ENCODE measurements at regions not wholly inside any gene's neighbourhood (a gene's known extent, or its start where the extent isn't known, plus 50 kb on each side); places are given as distances from the start of the nearest gene placed in this dataset.

GRCh38 chr2:12083713-12084419 lies 337.4 kb downstream of the LPIN1 start:
- Histone ChIP-seq H3K36me3 (no peaks in the 10 kb centered on the region), H3K27ac (no peak overlapping the region), H3K4me1 (ENCODE audit: low read depth) (peaks cover 5% of the 10 kb centered on the region), H3K4me3 (no peak overlapping the region), H3K9me3 (ENCODE audit: low read depth) (no peaks in the 10 kb centered on the region), H3K27me3 (no peaks in the 10 kb centered on the region)
- TF ChIP-seq CTCF (IDR thresholded peaks at IDR 0.05; ENCODE audit: low read depth, low read length): no peak
- DNase-seq (ENCODE audit: low read depth in 1 of 2, low spot score in 1 of 2): peak in 1 of 2 donors; percentile 39

- H3K27ac ChIP-seq: no peak overlapping the region
- no peak for TF ChIP-seq CTCF (IDR thresholded peaks at IDR 0.05; ENCODE audit: low read depth, low read length)
- no peaks in the 10 kb centered on the region for H3K9me3 ChIP-seq (ENCODE audit: low read depth)
Measured at GRCh38 chr2:12087175-12087574, 340.7 kb downstream of the LPIN1 start.

GRCh38 chr2:12087671-12088380 lies 341.4 kb downstream of the LPIN1 start:
- DNase-seq (ENCODE audit: low read depth in 1 of 2, low spot score in 1 of 2): peak in 1 of 2 donors; percentile 25
- Histone ChIP-seq H3K36me3 (no peaks in the 10 kb centered on the region), H3K27me3 (no peaks in the 10 kb centered on the region), H3K9me3 (ENCODE audit: low read depth) (no peaks in the 10 kb centered on the region), H3K4me1 (ENCODE audit: low read depth) (peaks cover 5% of the 10 kb centered on the region), H3K27ac (no peak overlapping the region), H3K4me3 (no peak overlapping the region)
- no peak for TF ChIP-seq CTCF (IDR thresholded peaks at IDR 0.05; ENCODE audit: low read depth, low read length)

More at GRCh38 chr2:12087175-12087574, 340.7 kb downstream of the LPIN1 start:
- H3K4me1 ChIP-seq (ENCODE audit: low read depth): peaks cover 5% of the 10 kb centered on the region
- H3K36me3 ChIP-seq: no peaks in the 10 kb centered on the region
- H3K4me3 ChIP-seq: no peak overlapping the region
- no peak for DNase-seq (ENCODE audit: low read depth in 1 of 2, low spot score in 1 of 2)
- H3K27me3 ChIP-seq: no peaks in the 10 kb centered on the region

GRCh38 chr2:12089001-12089400 lies 342.6 kb downstream of the LPIN1 start:
- DNase-seq (ENCODE audit: low read depth in 1 of 2, low spot score in 1 of 2): no peak
- no peaks in the 10 kb centered on the region for H3K27me3 ChIP-seq
- H3K4me3 ChIP-seq: no peak overlapping the region
- no peaks in the 10 kb centered on the region for H3K9me3 ChIP-seq (ENCODE audit: low read depth)
- H3K27ac ChIP-seq: no peak overlapping the region
- TF ChIP-seq CTCF (IDR thresholded peaks at IDR 0.05; ENCODE audit: low read depth, low read length): no peak
- H3K4me1 ChIP-seq (ENCODE audit: low read depth): no peaks in the 10 kb centered on the region
- H3K36me3 ChIP-seq: no peaks in the 10 kb centered on the region

GRCh38 chr2:12089496-12089895 lies 343.1 kb downstream of the LPIN1 start:
- Histone ChIP-seq H3K36me3 (no peaks in the 10 kb centered on the region), H3K4me3 (no peak overlapping the region), H3K27me3 (no peaks in the 10 kb centered on the region), H3K9me3 (ENCODE audit: low read depth) (no peaks in the 10 kb centered on the region), H3K4me1 (ENCODE audit: low read depth) (no peaks in the 10 kb centered on the region), H3K27ac (no peak overlapping the region)
- TF ChIP-seq CTCF (IDR thresholded peaks at IDR 0.05; ENCODE audit: low read depth, low read length): no peak
- no peak for DNase-seq (ENCODE audit: low read depth in 1 of 2, low spot score in 1 of 2)

All from cardiac muscle cell (in vitro differentiated cells and primary cell).